HG02870 (cell line): ENCODE measurements at regions not wholly inside any gene's neighbourhood (a gene's known extent, or its start where the extent isn't known, plus 50 kb on each side); places are given as distances from the start of the nearest gene placed in this dataset.

Source experiments
- ATAC-seq: cut with Tn5 transposase; IDR thresholded peaks from one replicate; pipeline ENCODE4 v1.9.1; 2021; ENCODE audit warnings: mild to moderate bottlenecking, moderate library complexity; ENCODE audit not compliant: unreplicated experiment

- no peak for ATAC-seq
Observed at GRCh38 chr10:110432814-110433565, 64.7 kb upstream of the DUSP5 start.

DNA sequence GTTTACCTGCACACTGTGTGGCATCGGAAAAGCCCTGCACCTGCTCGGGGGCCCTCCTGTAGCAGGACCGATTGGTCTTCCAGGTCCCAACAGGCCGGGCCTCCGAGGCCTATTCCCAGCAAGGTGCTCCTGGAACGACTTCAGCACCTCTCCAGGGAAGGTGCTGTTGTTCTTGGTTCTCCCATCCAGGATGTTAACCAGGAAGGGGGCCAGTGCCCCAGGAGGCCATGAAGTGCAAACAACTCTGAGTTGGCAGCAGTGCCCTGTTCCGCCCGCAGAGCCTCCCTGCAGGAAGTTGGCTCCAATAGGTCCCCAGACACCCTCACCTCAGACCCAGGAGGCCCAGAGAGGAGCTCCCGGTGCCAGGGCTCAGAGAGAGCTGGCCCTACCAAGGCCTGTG, 64.0 kb upstream of the DUSP5 start:
- ATAC-seq, result no peak

- no peak for ATAC-seq
Observed at GRCh38 chr10:110434489-110435096, 63.1 kb upstream of the DUSP5 start.

GRCh38 chr10:110436554-110437350, 61.0 kb upstream of the DUSP5 start:
- ATAC-seq, result no peak

DNA sequence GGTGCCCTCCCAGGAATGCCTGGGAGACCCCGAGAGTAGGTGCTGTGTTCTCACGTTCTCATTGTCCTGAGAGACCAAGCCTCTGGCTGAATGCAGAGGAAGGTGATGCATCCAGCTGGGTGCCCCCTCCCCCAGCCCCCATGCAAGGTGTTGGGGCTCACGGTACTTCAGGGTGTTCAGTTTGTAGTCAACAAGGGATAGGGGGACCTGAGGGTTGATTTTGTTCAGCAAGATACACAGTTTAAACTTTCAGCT, 60.4 kb upstream of the DUSP5 start:
- no peak for ATAC-seq

GRCh38 chr10:110437761-110438341, 59.9 kb upstream of the DUSP5 start:
- no peak for ATAC-seq

- no peak for ATAC-seq
Observed at GRCh38 chr10:110442746-110443145, 55.0 kb upstream of the DUSP5 start.

DNA sequence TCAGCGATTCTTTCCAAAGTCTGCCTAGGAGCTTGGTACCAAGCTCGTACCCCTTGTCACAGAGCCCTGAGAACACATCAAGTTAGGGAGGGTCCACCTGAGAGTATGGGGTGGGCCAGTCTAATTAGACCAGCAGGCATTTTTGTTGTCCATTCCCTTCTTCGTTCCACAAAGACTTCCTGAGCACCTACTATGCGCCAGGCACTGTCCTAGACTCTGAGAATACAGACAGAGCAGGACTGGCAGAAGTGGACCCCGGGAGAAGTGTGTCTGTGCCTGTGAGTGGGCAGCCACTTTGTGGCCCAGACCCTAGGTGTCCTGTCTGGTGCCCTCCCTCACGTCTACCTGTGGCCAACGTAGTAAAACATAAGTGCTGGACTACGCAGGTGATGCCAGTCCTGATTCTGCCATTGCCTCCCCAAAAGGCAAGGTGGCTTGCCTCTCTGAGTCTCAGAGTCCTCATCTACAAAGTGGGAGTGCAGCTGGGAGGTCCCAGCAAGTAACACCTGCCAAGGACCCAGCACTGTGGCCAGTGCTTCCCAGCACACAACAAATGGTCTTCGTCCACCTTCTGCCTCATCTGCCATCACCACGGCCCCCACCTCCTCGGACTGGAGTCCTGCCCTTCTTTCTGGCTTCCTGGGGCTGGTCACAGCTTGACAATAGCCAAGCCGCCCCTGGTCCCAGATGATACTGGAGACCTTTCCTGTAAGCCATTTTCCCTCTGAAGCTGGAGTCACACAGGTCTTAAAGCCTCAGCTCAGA, 54.3 kb upstream of the DUSP5 start:
- no peak for ATAC-seq

GRCh38 chr10:110444004-110444337, 53.7 kb upstream of the DUSP5 start:
- ATAC-seq, result no peak

DNA sequence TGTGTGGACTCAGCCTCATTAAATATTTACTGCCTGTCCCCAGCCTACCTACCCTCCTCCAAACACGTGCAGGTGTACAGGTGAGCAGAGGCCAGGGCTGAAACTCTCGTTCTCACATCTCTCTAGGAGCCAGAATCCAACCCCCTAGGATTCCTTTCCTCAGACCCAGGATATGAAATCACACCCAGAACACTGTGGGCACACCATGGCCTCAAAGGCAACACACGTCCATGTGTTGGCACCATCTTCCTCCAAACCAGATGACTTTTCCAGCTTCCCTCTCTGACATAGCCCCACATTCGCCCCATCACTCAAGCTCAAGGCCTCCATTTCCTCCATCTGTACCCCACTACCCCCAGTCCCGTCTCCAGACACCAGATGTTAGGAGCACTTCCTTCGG, 51.8 kb upstream of the DUSP5 start:
- ATAC-seq, result no peak

GRCh38 chr10:110446277-110446676, 51.4 kb upstream of the DUSP5 start:
- no peak for ATAC-seq

- ATAC-seq, result no peak
Observed at GRCh38 chr10:110446954-110447608, 50.6 kb upstream of the DUSP5 start.

DNA sequence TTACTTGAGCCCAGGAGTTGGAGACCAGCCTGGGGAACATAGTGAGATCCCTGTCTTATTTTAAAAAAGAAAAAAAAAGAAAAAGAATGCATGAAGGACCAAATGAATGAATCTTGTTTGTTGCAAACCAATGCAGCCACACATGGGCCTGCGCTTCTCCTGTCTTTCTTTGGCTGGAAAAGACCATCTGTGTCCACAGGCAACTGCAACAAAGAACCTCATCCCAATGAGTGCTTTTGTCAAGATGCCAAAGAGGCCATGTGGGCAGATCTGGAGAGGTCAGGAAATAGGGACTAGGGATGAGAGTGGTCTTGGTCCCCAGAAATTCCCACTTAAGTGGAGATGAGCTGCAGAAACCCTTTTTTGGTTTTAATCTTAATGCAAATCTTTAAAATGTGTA, 49.8 kb upstream of the DUSP5 start:
- no peak for ATAC-seq
